PFSK-1 (cell line): ENCODE measurements at regions not wholly inside any gene's neighbourhood (a gene's known extent, or its start where the extent isn't known, plus 50 kb on each side); places are given as distances from the start of the nearest gene placed in this dataset.

Source experiments
- FOXP2 ChIP-seq: optimal IDR thresholded peaks from 2 replicates; pipeline ENCODE3; 2011; ENCODE audit warnings: borderline replicate concordance, control low read depth, inconsistent platforms; ENCODE audit not compliant: insufficient read depth; ENCODE audit errors: extremely low read length, extremely low read depth
- POLR2AphosphoS5 ChIP-seq: IDR thresholded peaks from 2 replicates; pipeline ENCODE4 v1.6.1; 2012; ENCODE audit warnings: low read depth, mild to moderate bottlenecking, control low read depth, low read length, moderate library complexity
- REST ChIP-seq, 2 experiments: IDR thresholded peaks; 2 replicates each; pipeline versions ENCODE4 v1.6.1 to v1.8.0; 2011 to 2012; ENCODE audit warnings: low read depth in 2 of 2, low read length in 2 of 2, control low read depth in 1 of 2, inconsistent platforms in 1 of 2, mild to moderate bottlenecking in 1 of 2, moderate library complexity in 1 of 2; ENCODE audit not compliant: insufficient read depth in 1 of 2
- SIN3A ChIP-seq: IDR thresholded peaks from 2 replicates; pipeline ENCODE4 v1.6.1; 2012; ENCODE audit warnings: mild to moderate bottlenecking, low read length, moderate library complexity, borderline replicate concordance; ENCODE audit not compliant: insufficient read depth
- TAF1 ChIP-seq: IDR thresholded peaks from 2 replicates; pipeline ENCODE4 v1.6.1; 2012; ENCODE audit warnings: low read length, control low read depth, borderline replicate concordance; ENCODE audit not compliant: insufficient read depth

- no peak for TF ChIP-seq POLR2AphosphoS5
- TF ChIP-seq FOXP2, result no peak
- no peak for TF ChIP-seq REST (IDR thresholded peaks at IDR 0.05; ENCODE audit: insufficient read depth in 1 of 2, low read depth in 2 of 2, low read length in 2 of 2)
- no peak for TF ChIP-seq SIN3A
- no peak for TF ChIP-seq TAF1
These were observed 77.3 kb upstream of the NECTIN1 start for GRCh38 chr11:119806064-119806915.

GRCh38 chr11:119805663-119806062 lies 76.7 kb upstream of the NECTIN1 start:
- TF ChIP-seq REST (IDR thresholded peaks at IDR 0.05; ENCODE audit: insufficient read depth in 1 of 2, low read depth in 2 of 2, low read length in 2 of 2) (no peak), TAF1 (no peak), SIN3A (no peak), POLR2AphosphoS5 (no peak), FOXP2 (no peak)

- TF ChIP-seq REST (IDR thresholded peaks at IDR 0.05; ENCODE audit: insufficient read depth in 1 of 2, low read depth in 2 of 2, low read length in 2 of 2) (no peak), FOXP2 (no peak), TAF1 (no peak), SIN3A (no peak), POLR2AphosphoS5 (no peak)
These were observed 75.7 kb upstream of the NECTIN1 start for GRCh38 chr11:119804698-119805097.

GRCh38 chr11:119803726-119804294 lies 74.8 kb upstream of the NECTIN1 start:
- TF ChIP-seq REST (IDR thresholded peaks at IDR 0.05; ENCODE audit: insufficient read depth in 1 of 2, low read depth in 2 of 2, low read length in 2 of 2) (no peak), POLR2AphosphoS5 (no peak), FOXP2 (no peak), SIN3A (no peak), TAF1 (no peak)
